HTR-8/SVneo (cell line): ENCODE measurements at regions not wholly inside any gene's neighbourhood (a gene's known extent, or its start where the extent isn't known, plus 50 kb on each side); places are given as distances from the start of the nearest gene placed in this dataset.
"Not testable (repeated sequence)": the region's sequence is repeated elsewhere in the genome, so short reads cannot be mapped to it uniquely, and the experiment has no call there.

Source experiments
- DNase-seq: peaks from one replicate; pipeline ENCODE4 v3.0.0; 2011; ENCODE audit warnings: low spot score, mixed read lengths; ENCODE audit not compliant: insufficient read length
- FAIRE-seq: peaks from 2 replicates; lab custom pipeline; 2011; peaks lifted over from hg19 to GRCh38; lab: Jason Lieb, UNC

DNA sequence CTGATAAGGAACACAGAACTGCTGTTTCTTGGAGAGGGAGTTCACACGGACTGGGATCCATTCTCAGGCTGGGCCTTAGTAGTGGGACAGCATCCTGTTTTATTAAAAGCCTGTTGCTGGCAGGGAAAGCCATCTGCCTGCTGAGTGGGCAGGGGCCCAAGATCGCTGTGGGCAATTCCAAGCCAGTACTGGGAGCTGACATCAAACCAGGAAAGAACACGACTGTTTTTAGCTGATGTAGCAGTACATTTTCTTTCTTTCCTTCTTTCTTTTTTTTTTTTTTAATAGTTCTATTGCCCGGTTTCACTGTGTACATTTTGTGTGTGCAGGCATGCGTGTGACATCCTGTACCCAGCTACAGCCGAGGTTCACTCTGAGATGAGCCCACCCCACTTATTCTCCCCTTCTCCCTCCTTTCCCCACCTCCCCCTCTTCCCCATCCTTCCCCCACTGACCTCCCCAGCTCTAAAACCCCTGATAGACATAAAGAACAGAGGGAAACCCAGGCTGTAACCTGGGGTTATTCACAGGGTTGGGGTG is 143.5 kb upstream of the PLGLB2 start:
- DNase-seq, FAIRE-seq: not testable (repeated sequence)

DNA sequence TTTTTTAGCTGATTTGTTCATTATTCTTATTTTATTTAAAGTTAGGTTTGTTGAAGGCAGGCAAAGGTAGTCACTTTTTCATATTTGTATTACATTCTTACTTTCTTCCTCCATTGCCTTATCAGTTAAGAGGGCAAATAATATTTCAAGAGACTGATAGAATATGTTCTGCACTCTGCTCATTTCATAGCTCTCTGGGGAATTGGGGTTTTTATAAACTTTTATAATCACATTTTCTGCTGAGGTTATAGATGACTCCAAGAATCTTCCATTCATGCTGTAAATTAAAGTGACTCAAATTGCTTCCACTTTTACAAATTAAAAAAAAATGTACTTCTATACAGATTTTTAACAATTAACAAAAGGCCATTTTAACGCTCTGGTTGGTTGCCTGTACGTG is 142.9 kb upstream of the PLGLB2 start:
- not testable (repeated sequence) for FAIRE-seq

DNA sequence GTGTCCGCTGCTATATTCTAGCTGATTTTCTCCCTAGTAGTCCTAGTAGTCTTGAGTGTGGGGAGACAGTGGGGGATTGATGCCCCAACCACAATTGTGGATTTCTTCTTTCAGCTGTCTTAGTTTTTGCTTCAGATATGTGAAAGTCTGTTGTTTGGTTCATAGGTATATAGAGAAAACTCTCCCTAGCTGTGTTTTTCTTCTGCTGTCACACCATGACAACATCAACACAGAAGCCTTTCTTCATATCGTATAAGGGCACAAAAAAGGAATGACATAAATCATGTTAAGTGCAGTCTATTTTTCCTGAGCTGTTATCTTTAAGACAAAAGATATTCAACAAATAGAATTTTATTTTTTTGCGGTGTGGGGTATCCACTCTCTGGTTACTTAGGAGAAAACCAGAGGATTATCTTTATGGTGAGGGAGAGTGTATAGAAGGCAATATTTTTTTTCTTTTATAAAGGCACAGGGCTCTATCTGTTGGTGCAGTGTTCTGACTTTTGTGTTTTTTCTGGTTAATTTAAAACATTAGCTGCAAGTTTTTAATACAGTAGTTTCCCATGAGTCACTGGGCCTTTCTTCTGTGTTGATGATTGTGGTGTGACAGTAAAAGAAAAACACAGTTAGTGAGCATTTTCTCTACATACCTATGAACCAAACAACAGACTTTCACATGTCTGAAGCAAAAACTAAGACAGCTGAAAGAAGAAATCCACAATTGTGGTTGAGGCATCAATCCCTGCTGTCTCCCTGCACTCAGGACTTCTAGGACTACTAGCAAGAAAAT is 139.3 kb upstream of the PLGLB2 start:
- not testable (repeated sequence) for DNase-seq, FAIRE-seq

More for the DNA sequence above, 142.9 kb upstream of the PLGLB2 start:
- not testable (repeated sequence) for DNase-seq

DNA sequence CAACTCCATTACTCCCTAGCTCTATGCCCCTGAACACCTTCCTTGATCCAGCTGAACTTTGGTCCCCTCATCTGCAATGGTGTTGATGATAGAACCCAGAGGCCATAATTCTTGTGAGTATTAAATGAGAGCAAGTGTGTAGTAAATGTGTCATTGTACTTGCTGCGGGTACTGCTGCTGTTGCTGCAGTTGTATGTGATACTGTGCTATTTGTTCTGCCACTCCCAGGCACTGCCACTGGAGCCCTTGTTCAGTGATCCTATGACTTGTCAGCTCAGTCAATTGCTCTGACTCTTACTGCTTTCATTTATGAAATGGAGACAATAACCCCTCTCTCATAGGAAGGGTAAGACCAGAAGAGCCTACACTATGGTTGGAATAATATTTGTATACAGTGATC is 136.9 kb upstream of the PLGLB2 start:
- not testable (repeated sequence) for DNase-seq

GRCh38 chr2:87611416-87611815 is 136.5 kb upstream of the PLGLB2 start:
- FAIRE-seq, DNase-seq: not testable (repeated sequence)

More for the DNA sequence above, 136.9 kb upstream of the PLGLB2 start:
- FAIRE-seq: not testable (repeated sequence)

DNA sequence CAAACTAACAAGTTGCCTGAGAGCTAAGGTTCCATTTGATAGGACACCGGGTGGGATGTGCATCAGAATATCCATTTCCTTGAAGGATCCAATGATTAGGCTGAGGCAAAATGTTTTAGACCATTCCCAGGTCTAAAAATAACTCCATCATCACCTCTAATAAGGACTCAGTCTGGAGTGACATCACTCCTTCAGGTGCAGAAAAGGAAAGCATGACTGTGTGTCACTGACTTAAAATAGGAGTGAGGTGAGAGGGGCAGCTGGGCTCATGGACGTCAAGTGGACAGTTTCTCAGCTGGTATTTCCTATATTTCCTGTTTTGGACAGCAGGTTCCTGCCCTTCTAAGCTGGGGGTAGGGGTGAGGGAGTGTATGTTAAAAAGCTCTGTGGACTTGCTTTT is 135.9 kb upstream of the PLGLB2 start:
- not testable (repeated sequence) for FAIRE-seq, DNase-seq

GRCh38 chr2:87614829-87615434 is 133.0 kb upstream of the PLGLB2 start:
- DNase-seq, FAIRE-seq: not testable (repeated sequence)

DNA sequence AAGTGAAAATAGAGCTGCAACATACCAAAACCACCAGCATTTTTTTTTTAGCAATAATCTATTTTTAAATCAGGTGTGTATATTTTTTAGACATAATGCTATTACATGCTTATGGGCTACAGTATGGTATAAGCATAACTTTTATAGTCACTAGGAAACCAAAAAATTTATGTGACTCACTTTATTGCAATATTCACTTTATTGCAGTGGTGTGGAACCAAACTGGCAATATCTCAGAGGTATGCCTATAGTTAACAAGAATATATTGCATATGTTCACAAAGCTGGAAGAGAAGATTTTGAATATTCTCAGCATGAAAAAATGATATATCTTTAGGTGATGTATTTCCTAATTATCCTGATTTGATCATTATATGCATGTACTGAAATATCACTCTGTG is 128.8 kb upstream of the PLGLB2 start:
- DNase-seq, FAIRE-seq: not testable (repeated sequence)

DNA sequence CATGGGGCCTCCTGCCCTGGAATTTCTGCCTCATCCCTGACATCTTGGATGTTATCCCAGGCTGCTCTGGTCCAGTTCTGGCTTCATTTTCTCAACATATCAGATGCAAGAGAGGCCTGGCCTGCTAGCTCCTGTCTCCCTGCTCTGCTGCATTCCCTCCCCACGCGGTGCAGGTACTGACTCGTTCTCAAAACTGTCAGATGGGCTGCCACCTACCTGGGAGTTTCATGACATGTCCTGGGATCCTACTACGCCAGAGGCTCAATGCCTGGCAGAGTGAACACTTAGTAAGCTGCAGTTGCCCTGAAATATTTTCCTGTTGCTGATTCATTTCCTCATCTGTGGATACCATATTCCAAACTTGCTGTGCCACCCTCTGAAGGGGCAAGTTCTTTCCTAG is 126.7 kb upstream of the PLGLB2 start:
- not testable (repeated sequence) for FAIRE-seq, DNase-seq

DNA sequence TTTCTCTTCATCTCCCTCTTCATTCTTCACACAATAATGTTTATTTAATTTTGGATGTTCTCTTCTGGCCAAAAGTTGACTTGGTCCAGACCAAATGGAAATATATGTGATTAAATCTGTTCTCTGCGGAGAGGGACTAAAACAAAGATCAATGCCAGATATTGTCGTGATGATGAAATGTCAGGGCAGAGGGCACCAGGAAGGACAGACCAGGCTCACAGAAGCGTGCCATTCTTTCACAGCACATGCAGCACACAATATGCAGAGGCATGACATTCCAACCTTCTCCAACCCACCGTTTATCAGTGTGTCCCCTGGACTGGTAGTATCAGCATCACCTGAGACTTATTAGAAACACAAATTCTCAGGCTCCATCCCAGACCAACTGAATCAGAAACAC is 125.2 kb upstream of the PLGLB2 start:
- DNase-seq, FAIRE-seq: not testable (repeated sequence)

GRCh38 chr2:87629491-87630458 is 118.1 kb upstream of the PLGLB2 start:
- DNase-seq: not testable (repeated sequence)
- peak; percentile 99 for FAIRE-seq

DNA sequence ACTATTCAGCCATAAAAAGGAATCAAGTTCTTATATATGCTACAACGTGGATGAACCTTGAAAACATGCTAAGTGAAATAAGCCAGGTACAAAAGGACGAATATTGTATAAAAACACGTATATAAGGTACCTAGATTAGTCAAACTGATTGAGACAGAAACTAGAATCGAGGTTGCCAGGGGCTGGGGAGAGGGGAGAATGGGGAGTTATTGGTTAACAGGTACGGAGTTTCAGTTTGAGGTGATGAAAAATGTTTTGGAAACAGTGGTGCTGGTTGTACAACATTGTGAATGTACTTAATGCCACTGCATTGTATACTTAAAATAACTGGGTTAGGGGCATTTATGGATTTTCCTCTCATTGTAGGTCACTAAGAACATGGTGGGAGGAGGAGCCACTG is 117.0 kb upstream of the PLGLB2 start:
- not testable (repeated sequence) for FAIRE-seq

GRCh38 chr2:87631402-87631801 is 116.5 kb upstream of the PLGLB2 start:
- not testable (repeated sequence) for DNase-seq, FAIRE-seq

More for the DNA sequence above, 117.0 kb upstream of the PLGLB2 start:
- DNase-seq: not testable (repeated sequence)

DNA sequence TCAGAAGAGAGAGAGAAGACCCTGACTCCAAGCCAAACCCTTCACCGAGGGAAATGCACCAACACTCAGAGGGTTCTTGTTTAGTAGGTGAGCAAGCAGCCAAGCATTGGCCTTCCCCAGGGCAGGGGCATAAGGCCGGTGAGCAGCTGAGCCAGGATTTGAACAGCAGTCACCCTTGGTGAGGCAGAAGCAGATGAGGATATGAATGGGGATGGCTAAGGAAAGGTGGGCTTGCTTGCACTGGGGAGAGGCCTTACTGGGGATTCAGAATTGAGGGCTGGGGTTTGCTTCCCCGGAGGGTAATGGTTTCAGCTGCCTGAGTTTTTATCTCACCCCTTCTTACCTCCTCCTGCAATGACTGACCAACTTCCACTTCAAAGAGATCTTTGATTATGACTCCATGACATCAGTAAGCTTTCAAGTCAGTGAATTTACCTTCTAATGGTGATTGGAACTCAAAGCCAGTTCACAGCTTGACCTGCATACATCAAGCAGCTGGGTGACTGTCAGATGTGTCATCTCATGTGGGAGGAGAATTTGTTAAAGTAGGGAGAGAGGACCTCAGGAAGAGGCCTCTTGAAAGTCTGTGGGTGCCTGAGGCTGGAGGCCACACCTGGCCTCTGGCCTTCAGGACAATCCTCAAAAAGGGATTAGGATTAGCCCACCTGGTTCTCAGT is 114.5 kb upstream of the PLGLB2 start:
- peak; percentile 31 for FAIRE-seq

DNA sequence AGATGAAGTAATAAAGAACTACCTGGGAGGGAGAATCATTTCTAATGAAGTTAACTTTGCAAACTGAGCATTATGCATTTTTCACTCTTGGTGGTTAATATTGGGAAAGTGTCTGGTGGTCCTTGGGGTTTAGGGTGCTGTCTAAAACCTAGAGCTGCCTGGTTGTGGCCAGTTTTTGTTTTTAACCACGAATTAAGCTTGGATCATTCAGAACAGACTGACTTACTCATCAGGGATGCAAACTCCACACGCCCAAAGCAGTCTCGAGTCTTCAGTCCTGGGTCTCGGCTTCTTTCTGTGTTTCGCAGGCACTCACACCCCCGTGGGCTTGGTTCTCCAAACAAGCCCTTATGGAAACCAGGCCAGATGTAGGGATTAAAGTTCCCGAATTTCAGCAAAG is 113.8 kb upstream of the PLGLB2 start:
- DNase-seq, FAIRE-seq: not testable (repeated sequence)

More for the DNA sequence above, 114.5 kb upstream of the PLGLB2 start:
- DNase-seq: not testable (repeated sequence)

DNA sequence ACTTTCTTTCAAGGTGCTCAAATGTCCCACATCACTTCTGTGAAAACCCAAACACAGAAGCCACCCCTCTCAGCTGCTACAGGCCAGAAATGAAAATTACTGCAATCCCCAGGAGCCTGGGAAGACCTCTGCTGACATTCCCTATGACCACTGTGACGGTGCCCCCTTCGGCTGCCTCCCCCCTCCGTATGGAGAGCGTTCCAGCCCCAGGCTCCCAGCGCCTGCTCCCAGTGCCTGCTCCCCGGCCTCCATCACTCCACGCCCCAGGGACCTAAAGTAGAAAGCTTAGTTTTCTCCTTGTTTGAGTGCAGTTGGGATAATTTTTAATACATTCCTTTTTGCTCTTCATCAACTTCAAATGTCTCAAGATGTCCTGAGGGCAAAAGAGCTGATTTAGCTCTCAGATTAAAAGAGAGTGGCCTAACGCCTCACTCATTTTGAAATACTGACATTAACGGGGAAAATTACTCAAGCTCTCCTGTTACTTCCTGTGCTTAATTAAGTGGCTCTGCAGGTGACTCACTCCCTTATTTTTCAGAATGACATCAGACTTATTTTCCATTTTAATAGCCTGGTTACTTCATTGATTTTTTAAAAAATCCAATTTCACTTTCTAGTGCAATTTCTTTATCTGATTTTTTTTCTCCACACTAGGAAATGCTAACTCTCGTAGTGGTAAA is 112.8 kb upstream of the PLGLB2 start:
- DNase-seq: peak; percentile 11
- FAIRE-seq: not testable (repeated sequence)

GRCh38 chr2:87636246-87636645 is 111.6 kb upstream of the PLGLB2 start:
- not testable (repeated sequence) for DNase-seq, FAIRE-seq

- DNase-seq, FAIRE-seq: not testable (repeated sequence)
Observed at GRCh38 chr2:87636735-87637134, 111.2 kb upstream of the PLGLB2 start.
